Gastroesophageal sphincter (tissue), 3 donors: ENCODE measurements at regions not wholly inside any gene's neighbourhood (a gene's known extent, or its start where the extent isn't known, plus 50 kb on each side); places are given as distances from the start of the nearest gene placed in this dataset.

ENCODE experiments used
- POLR2A ChIP-seq, 2 donors: fragments of 450-650 bp; IDR thresholded peaks; one replicate each; pipeline ENCODE4 v1.6.1; 2017; ENCODE audit warnings: antibody characterized with exemption in 2 of 2, mild to moderate bottlenecking in 2 of 2, moderate library complexity in 1 of 2
- TF ChIP-seq, protein P1 (sequence below), 4 experiments: fragments of 200-600 bp in 2 of 4; fragments of 450-650 bp in 2 of 4; sonication (generic) in 1 of 4; IDR thresholded peaks; one replicate each; pipeline ENCODE4 v1.5.1; 2017 to 2019; ENCODE audit warnings: antibody characterized with exemption in 4 of 4, mild to moderate bottlenecking in 2 of 4, moderate library complexity in 2 of 4

DNA sequence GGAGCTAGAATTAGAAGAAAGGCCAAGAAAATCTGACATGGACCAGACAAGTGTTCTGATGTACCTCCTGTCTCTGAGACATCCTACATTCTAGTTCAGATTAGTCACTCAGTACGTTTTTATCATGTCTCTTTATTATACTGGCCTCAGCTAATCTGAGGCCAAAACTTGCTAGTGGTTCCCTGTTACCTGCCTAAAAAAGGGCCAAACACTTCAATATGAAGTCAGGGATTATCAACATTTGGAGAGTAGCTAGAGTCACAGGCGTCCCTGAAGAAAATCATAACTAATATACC lies 587.4 kb downstream of the PRELID2 start:
- TF ChIP-seq, protein P1, sequence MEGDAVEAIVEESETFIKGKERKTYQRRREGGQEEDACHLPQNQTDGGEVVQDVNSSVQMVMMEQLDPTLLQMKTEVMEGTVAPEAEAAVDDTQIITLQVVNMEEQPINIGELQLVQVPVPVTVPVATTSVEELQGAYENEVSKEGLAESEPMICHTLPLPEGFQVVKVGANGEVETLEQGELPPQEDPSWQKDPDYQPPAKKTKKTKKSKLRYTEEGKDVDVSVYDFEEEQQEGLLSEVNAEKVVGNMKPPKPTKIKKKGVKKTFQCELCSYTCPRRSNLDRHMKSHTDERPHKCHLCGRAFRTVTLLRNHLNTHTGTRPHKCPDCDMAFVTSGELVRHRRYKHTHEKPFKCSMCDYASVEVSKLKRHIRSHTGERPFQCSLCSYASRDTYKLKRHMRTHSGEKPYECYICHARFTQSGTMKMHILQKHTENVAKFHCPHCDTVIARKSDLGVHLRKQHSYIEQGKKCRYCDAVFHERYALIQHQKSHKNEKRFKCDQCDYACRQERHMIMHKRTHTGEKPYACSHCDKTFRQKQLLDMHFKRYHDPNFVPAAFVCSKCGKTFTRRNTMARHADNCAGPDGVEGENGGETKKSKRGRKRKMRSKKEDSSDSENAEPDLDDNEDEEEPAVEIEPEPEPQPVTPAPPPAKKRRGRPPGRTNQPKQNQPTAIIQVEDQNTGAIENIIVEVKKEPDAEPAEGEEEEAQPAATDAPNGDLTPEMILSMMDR (IDR thresholded peaks at IDR 0.05): no peak
- no peak for TF ChIP-seq POLR2A (IDR thresholded peaks at IDR 0.05)
